ENCODE measurements at regions not wholly inside any gene's neighbourhood (a gene's known extent, or its start where the extent isn't known, plus 50 kb on each side); places are given as distances from the start of the nearest gene placed in this dataset.

- DNase-seq = no peak
Measured at GRCh38 chr2:239499726-239500573, 99.1 kb upstream of the HDAC4 start.

GRCh38 chr2:239498981-239499634, 98.3 kb upstream of the HDAC4 start:
- no peak for DNase-seq

- DNase-seq = no peak
Measured at GRCh38 chr2:239498576-239498975, 97.8 kb upstream of the HDAC4 start.

GRCh38 chr2:239496700-239497099, 95.9 kb upstream of the HDAC4 start:
- no peak for DNase-seq

GRCh38 chr2:239495791-239496233, 95.0 kb upstream of the HDAC4 start:
- no peak for DNase-seq

- DNase-seq = no peak
Measured at GRCh38 chr2:239495175-239495574, 94.4 kb upstream of the HDAC4 start.

GRCh38 chr2:239494578-239494977, 93.8 kb upstream of the HDAC4 start:
- no peak for DNase-seq

- no peak for DNase-seq
Measured at GRCh38 chr2:239489481-239489880, 88.7 kb upstream of the HDAC4 start.

- DNase-seq = no peak
Measured at GRCh38 chr2:239488125-239488524, 87.3 kb upstream of the HDAC4 start.

GRCh38 chr2:239487272-239487671, 86.5 kb upstream of the HDAC4 start:
- no peak for DNase-seq

GRCh38 chr2:239485622-239486021, 84.8 kb upstream of the HDAC4 start:
- no peak for DNase-seq

GRCh38 chr2:239484571-239485355, 83.9 kb upstream of the HDAC4 start:
- DNase-seq = no peak

- no peak for DNase-seq
Measured at GRCh38 chr2:239482778-239483712, 82.2 kb upstream of the HDAC4 start.

- DNase-seq = no peak
Measured at GRCh38 chr2:239479471-239479870, 78.7 kb upstream of the HDAC4 start.

- no peak for DNase-seq
Measured at GRCh38 chr2:239477591-239477990, 76.8 kb upstream of the HDAC4 start.

GRCh38 chr2:239476757-239477585, 76.2 kb upstream of the HDAC4 start:
- no peak for DNase-seq

- no peak for DNase-seq
Measured at GRCh38 chr2:239476029-239476756, 75.4 kb upstream of the HDAC4 start.

GRCh38 chr2:239475161-239476028, 74.6 kb upstream of the HDAC4 start:
- DNase-seq = no peak

- DNase-seq = no peak
Measured at GRCh38 chr2:239473211-239473805, 72.5 kb upstream of the HDAC4 start.

Data from NK-92 treated with Interleukin-12 subunit alpha and Interleukin-12 subunit beta, amount 100 ng/mL, for 24 hours (cell line).